Neuronal stem cell (in vitro differentiated cells): ENCODE measurements at regions not wholly inside any gene's neighbourhood (a gene's known extent, or its start where the extent isn't known, plus 50 kb on each side); places are given as distances from the start of the nearest gene placed in this dataset.

ENCODE experiments used
- DNase-seq: peaks from one replicate; pipeline ENCODE4 v3.0.0-alpha.2; 2013; ENCODE audit warnings: low spot score
- H2AFZ ChIP-seq: one replicate; pipeline ENCODE4 v1.6.1; 2013; ENCODE audit warnings: mild to moderate bottlenecking, low read length, inconsistent platforms
- H2AK5ac ChIP-seq: 2 replicates; pipeline ENCODE4 v1.6.1; 2013; ENCODE audit warnings: low read depth, mild to moderate bottlenecking, inconsistent platforms, low read length, moderate library complexity, mixed read lengths
- H2BK120ac ChIP-seq: 2 replicates; pipeline ENCODE4 v1.6.1; 2013; ENCODE audit warnings: low read depth, mild to moderate bottlenecking, inconsistent platforms, low read length, moderate library complexity, mixed read lengths
- H2BK12ac ChIP-seq: one replicate; pipeline ENCODE4 v1.6.1; 2013; ENCODE audit warnings: low read length, inconsistent platforms
- H2BK15ac ChIP-seq: 2 replicates; pipeline ENCODE4 v1.6.1; 2013; ENCODE audit warnings: mild to moderate bottlenecking, low read length, inconsistent platforms, mixed read lengths
- H2BK5ac ChIP-seq: one replicate; pipeline ENCODE4 v1.6.1; 2013; ENCODE audit warnings: inconsistent platforms, mild to moderate bottlenecking, low read length, moderate library complexity
- H3K14ac ChIP-seq: one replicate; pipeline ENCODE4 v1.6.1; 2013; ENCODE audit warnings: low read length, inconsistent platforms
- H3K18ac ChIP-seq: 2 replicates; pipeline ENCODE4 v1.6.1; 2013; ENCODE audit warnings: low read length, inconsistent platforms
- H3K23ac ChIP-seq: 2 replicates; pipeline ENCODE4 v1.6.1; 2013; ENCODE audit warnings: low read depth, mild to moderate bottlenecking, mixed read lengths, low read length, inconsistent platforms; ENCODE audit not compliant: poor library complexity
- H3K27ac ChIP-seq: replicated peaks from 3 replicates; pipeline ENCODE4 v1.5.1; 2013; ENCODE audit warnings: low read length, inconsistent platforms
- H3K27me3 ChIP-seq, 3 experiments: 2 replicates each; pipeline ENCODE4 v1.6.1; 2013; ENCODE audit warnings: low read length in 3 of 3, mild to moderate bottlenecking in 2 of 3, inconsistent platforms in 1 of 3, low read depth in 1 of 3, mixed read lengths in 1 of 3, moderate library complexity in 1 of 3; ENCODE audit not compliant: control insufficient read depth in 3 of 3, insufficient read depth in 3 of 3
- H3K36me3 ChIP-seq, 2 donors: replicated peaks in 1 of 2; 2 replicates each; pipeline ENCODE4 v1.6.1; 2013; ENCODE audit warnings: low read length in 2 of 2; ENCODE audit not compliant: control insufficient read depth in 2 of 2, insufficient read depth in 2 of 2
- H3K4ac ChIP-seq: 2 replicates; pipeline ENCODE4 v1.6.1; 2013; ENCODE audit warnings: inconsistent platforms, mild to moderate bottlenecking, low read length, moderate library complexity
- H3K4me1 ChIP-seq, 2 donors: 1 replicate in 1 of 2; 2 replicates in 1 of 2; pipeline ENCODE4 v1.6.1; 2013; ENCODE audit warnings: low read length in 2 of 2, low read depth in 1 of 2; ENCODE audit not compliant: control insufficient read depth in 2 of 2, insufficient read depth in 1 of 2
- H3K4me2 ChIP-seq: one replicate; pipeline ENCODE4 v1.6.1; 2013; ENCODE audit warnings: mild to moderate bottlenecking, low read length, inconsistent platforms; ENCODE audit not compliant: insufficient read depth, poor library complexity, severe bottlenecking
- H3K4me3 ChIP-seq, 2 donors: 2 replicates each; pipeline ENCODE4 v1.5.1; 2013; ENCODE audit warnings: low read length in 2 of 2, mild to moderate bottlenecking in 2 of 2, inconsistent platforms in 1 of 2, moderate library complexity in 1 of 2
- H3K79me1 ChIP-seq: one replicate; pipeline ENCODE4 v1.6.1; 2013; ENCODE audit warnings: low read depth, mild to moderate bottlenecking, inconsistent platforms, low read length, moderate library complexity
- H3K9ac ChIP-seq: one replicate; pipeline ENCODE4 v1.6.1; 2013; ENCODE audit warnings: mild to moderate bottlenecking, low read depth, low read length, inconsistent platforms; ENCODE audit not compliant: poor library complexity
- H3K9me3 ChIP-seq, 2 donors: replicated peaks in 1 of 2; 2 replicates each; pipeline versions ENCODE3 to v1.6.1; 2013; ENCODE audit warnings: low read length in 2 of 2, mild to moderate bottlenecking in 2 of 2, inconsistent platforms in 1 of 2, low read depth in 1 of 2, mixed read lengths in 1 of 2, moderate library complexity in 1 of 2; ENCODE audit not compliant: control insufficient read depth in 2 of 2, insufficient read depth in 1 of 2
- H4K8ac ChIP-seq: one replicate; pipeline ENCODE4 v1.6.1; 2013; ENCODE audit warnings: low read depth, mild to moderate bottlenecking, inconsistent platforms, low read length, moderate library complexity
- H4K91ac ChIP-seq: one replicate; pipeline ENCODE4 v1.6.1; 2013; ENCODE audit warnings: low read length, low read depth, mild to moderate bottlenecking, inconsistent platforms; ENCODE audit not compliant: poor library complexity
- WGBS, 2 donors: extraction: QIAGEN DNeasy Blood & Tissue Kit; methylation state at CpG; one replicate each; pipeline ENCODE4 v1.1.7; 2013; ENCODE audit warnings: missing lambda C conversion rate in 2 of 2, mixed read lengths in 1 of 2; ENCODE audit not compliant: insufficient read length in 2 of 2, insufficient replicate concordance in 1 of 2; ENCODE audit errors: extremely low coverage in 2 of 2; 5-methylcytosine and 5-hydroxymethylcytosine counted together

- H3K4me2 ChIP-seq = no peak overlapping the region
- no peak overlapping the region for H4K8ac ChIP-seq
- H2BK5ac ChIP-seq = no peak overlapping the region
- peak; percentile 5 for DNase-seq
- H3K4me3 ChIP-seq = no peak overlapping the region
- no peak overlapping the region for H3K23ac ChIP-seq
- no peaks in the 10 kb centered on the region for H3K27me3 ChIP-seq
- no CpG with 5 or more reads among the region's 3 CpGs for WGBS, 2 donors
- no peak overlapping the region for H2BK15ac ChIP-seq
- H3K9me3 ChIP-seq = no peaks in the 10 kb centered on the region
- H3K4ac ChIP-seq = no peak overlapping the region
- no peak overlapping the region for H3K9ac ChIP-seq
- no peak overlapping the region for H3K14ac ChIP-seq
- H3K27ac ChIP-seq = no peak overlapping the region
- no peak overlapping the region for H3K18ac ChIP-seq
- no peaks in the 10 kb centered on the region for H3K79me1 ChIP-seq
- no peaks in the 10 kb centered on the region for H3K36me3 ChIP-seq
- no peak overlapping the region for H2BK120ac ChIP-seq
- no peak overlapping the region for H2BK12ac ChIP-seq
- H3K4me1 ChIP-seq = peaks cover 0 to 2% of the 10 kb centered on the region in 2 donors
- H4K91ac ChIP-seq = no peak overlapping the region
- no peak overlapping the region for H2AK5ac ChIP-seq
- H2AFZ ChIP-seq = no peak overlapping the region
These were observed 872.7 kb downstream of the EFNA5 start for GRCh38 chr5:106797996-106798395.

GRCh38 chr5:106796081-106796480 is 874.7 kb downstream of the EFNA5 start:
- H3K4me1 ChIP-seq = peaks cover 0 to 2% of the 10 kb centered on the region in 2 donors
- no peak overlapping the region for H3K27ac ChIP-seq
- WGBS, 2 donors = no CpG with 5 or more reads among the region's 3 CpGs
- no peak for DNase-seq
- no peak overlapping the region for H2AFZ ChIP-seq
- no peak overlapping the region for H2AK5ac ChIP-seq
- H3K9ac ChIP-seq = no peak overlapping the region
- no peak overlapping the region for H2BK5ac ChIP-seq
- H2BK120ac ChIP-seq = no peak overlapping the region
- H3K4ac ChIP-seq = no peak overlapping the region
- H4K91ac ChIP-seq = no peak overlapping the region
- H3K14ac ChIP-seq = no peak overlapping the region
- H3K27me3 ChIP-seq = no peaks in the 10 kb centered on the region
- H3K79me1 ChIP-seq = no peaks in the 10 kb centered on the region
- no peaks in the 10 kb centered on the region for H3K36me3 ChIP-seq
- no peak overlapping the region for H2BK12ac ChIP-seq
- H3K23ac ChIP-seq = no peak overlapping the region
- no peaks in the 10 kb centered on the region for H3K9me3 ChIP-seq
- H3K4me2 ChIP-seq = no peak overlapping the region
- no peak overlapping the region for H4K8ac ChIP-seq
- no peak overlapping the region for H2BK15ac ChIP-seq
- no peak overlapping the region for H3K4me3 ChIP-seq
- H3K18ac ChIP-seq = no peak overlapping the region

- Histone ChIP-seq H3K4ac (no peak overlapping the region), H3K27ac (no peak overlapping the region), H3K4me2 (no peak overlapping the region), H4K8ac (no peak overlapping the region), H3K36me3 (no peaks in the 10 kb centered on the region), H2BK120ac (no peak overlapping the region), H2BK5ac (no peak overlapping the region), H2AFZ (no peak overlapping the region), H2AK5ac (no peak overlapping the region), H3K14ac (no peak overlapping the region), H2BK15ac (no peak overlapping the region), H3K79me1 (no peaks in the 10 kb centered on the region), H3K4me1 (no peaks in the 10 kb centered on the region), H3K27me3 (no peaks in the 10 kb centered on the region), H3K23ac (no peak overlapping the region), H3K9me3 (no peaks in the 10 kb centered on the region), H2BK12ac (no peak overlapping the region), H3K18ac (no peak overlapping the region), H3K4me3 (no peak overlapping the region), H3K9ac (no peak overlapping the region), H4K91ac (no peak overlapping the region)
- no peak for DNase-seq
- WGBS, 2 donors = no CpG with 5 or more reads among the region's 1 CpG
These were observed 885.9 kb downstream of the EFNA5 start for GRCh38 chr5:106784846-106785245.

GRCh38 chr5:106780355-106780754 is 890.4 kb downstream of the EFNA5 start:
- H4K8ac ChIP-seq = peak overlapping the region; percentile 82
- H4K91ac ChIP-seq = no peak overlapping the region
- H3K4me2 ChIP-seq = no peak overlapping the region
- no peak overlapping the region for H2AFZ ChIP-seq
- H3K27ac ChIP-seq = no peak overlapping the region
- no peak for DNase-seq
- H3K23ac ChIP-seq = no peak overlapping the region
- no peaks in the 10 kb centered on the region for H3K9me3 ChIP-seq
- H3K4ac ChIP-seq = no peak overlapping the region
- H3K27me3 ChIP-seq = no peaks in the 10 kb centered on the region
- WGBS, 2 donors = no CpG with 5 or more reads among the region's 2 CpGs
- H2BK5ac ChIP-seq = no peak overlapping the region
- no peak overlapping the region for H2BK15ac ChIP-seq
- H2BK120ac ChIP-seq = no peak overlapping the region
- no peaks in the 10 kb centered on the region for H3K79me1 ChIP-seq
- H2AK5ac ChIP-seq = no peak overlapping the region
- no peaks in the 10 kb centered on the region for H3K36me3 ChIP-seq
- no peak overlapping the region for H3K18ac ChIP-seq
- H2BK12ac ChIP-seq = no peak overlapping the region
- H3K4me1 ChIP-seq = no peaks in the 10 kb centered on the region
- H3K14ac ChIP-seq = no peak overlapping the region
- no peak overlapping the region for H3K4me3 ChIP-seq
- H3K9ac ChIP-seq = no peak overlapping the region
